ENCODE measurements at regions not wholly inside any gene's neighbourhood (a gene's known extent, or its start where the extent isn't known, plus 50 kb on each side); places are given as distances from the start of the nearest gene placed in this dataset.

DNA sequence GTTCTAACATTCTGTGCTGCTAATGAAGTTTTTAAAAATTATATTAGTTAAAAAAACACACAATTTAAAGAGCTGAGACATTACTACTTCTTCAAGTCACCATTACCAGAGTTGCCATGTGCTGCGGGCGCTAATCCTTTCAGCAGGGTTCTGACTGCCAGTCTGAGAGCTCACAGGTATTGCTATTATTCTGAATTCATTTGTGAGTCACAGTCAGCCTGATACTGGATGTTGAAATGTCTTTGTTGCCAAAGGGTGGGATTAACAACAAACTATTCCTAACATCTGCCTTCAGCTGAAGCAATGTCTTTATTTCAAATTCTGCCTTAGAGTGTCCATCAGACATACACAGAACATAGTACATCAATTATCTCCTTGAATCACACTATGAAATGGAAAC lies 197.1 kb upstream of the FGF13 start:
- TF ChIP-seq, protein P1, sequence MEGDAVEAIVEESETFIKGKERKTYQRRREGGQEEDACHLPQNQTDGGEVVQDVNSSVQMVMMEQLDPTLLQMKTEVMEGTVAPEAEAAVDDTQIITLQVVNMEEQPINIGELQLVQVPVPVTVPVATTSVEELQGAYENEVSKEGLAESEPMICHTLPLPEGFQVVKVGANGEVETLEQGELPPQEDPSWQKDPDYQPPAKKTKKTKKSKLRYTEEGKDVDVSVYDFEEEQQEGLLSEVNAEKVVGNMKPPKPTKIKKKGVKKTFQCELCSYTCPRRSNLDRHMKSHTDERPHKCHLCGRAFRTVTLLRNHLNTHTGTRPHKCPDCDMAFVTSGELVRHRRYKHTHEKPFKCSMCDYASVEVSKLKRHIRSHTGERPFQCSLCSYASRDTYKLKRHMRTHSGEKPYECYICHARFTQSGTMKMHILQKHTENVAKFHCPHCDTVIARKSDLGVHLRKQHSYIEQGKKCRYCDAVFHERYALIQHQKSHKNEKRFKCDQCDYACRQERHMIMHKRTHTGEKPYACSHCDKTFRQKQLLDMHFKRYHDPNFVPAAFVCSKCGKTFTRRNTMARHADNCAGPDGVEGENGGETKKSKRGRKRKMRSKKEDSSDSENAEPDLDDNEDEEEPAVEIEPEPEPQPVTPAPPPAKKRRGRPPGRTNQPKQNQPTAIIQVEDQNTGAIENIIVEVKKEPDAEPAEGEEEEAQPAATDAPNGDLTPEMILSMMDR (IDR thresholded peaks at IDR 0.05) = no peak
- no peak for TF ChIP-seq POLR2A (IDR thresholded peaks at IDR 0.05)

Measured in esophagus squamous epithelium (tissue), 4 donors.